Kidney epithelial cell (primary cell): ENCODE measurements at regions not wholly inside any gene's neighbourhood (a gene's known extent, or its start where the extent isn't known, plus 50 kb on each side); places are given as distances from the start of the nearest gene placed in this dataset.

Experiments used
- DNase-seq: peaks from one replicate; pipeline ENCODE4 v3.0.0-alpha.2; 2010; ENCODE audit warnings: low read depth
- H3K27me3 ChIP-seq: 2 replicates; pipeline ENCODE4 v1.6.0; 2011; ENCODE audit warnings: low read length; ENCODE audit not compliant: control insufficient read depth, insufficient read depth
- H3K36me3 ChIP-seq: 2 replicates; pipeline ENCODE4 v1.5.1; 2011; ENCODE audit warnings: low read length; ENCODE audit not compliant: control insufficient read depth, insufficient read depth
- H3K4me3 ChIP-seq: 2 replicates; pipeline ENCODE4 v1.5.1; 2011; ENCODE audit warnings: low read depth, mild to moderate bottlenecking, control low read depth, low read length
- CTCF ChIP-seq: IDR thresholded peaks from 2 replicates; pipeline ENCODE4 v1.5.1; 2011; ENCODE audit warnings: mild to moderate bottlenecking, moderate library complexity, low read length, control low read depth, inconsistent platforms; ENCODE audit not compliant: insufficient read depth, poor library complexity, severe bottlenecking

GRCh38 chr4:84291969-84292368 is 207.1 kb downstream of the NKX6-1 start:
- H3K4me3 ChIP-seq = no peak overlapping the region
- TF ChIP-seq CTCF = no peak
- H3K36me3 ChIP-seq = no peaks in the 10 kb centered on the region
- no peak for DNase-seq
- H3K27me3 ChIP-seq = no peaks in the 10 kb centered on the region

DNA sequence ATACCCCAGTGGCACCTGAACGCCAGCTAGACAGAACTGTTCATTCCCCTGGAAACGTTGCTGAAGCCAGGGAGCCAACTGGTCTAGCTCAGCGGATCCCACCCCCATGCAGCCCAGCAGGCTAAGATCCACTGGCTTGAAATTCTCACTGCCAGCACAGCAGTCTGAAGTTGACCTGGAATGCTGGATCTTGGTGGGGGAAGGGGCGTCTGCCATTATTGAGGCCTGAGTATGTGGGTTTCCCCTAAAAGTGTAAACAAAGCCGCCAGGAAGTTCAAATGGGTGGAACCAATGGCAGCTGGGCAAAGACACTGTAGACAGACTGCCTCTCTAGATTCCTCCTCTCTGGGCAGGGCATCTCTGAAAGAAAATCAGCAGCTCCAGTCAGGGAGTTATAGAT is 213.0 kb downstream of the NKX6-1 start:
- Histone ChIP-seq H3K27me3 (no peaks in the 10 kb centered on the region), H3K4me3 (no peak overlapping the region), H3K36me3 (no peaks in the 10 kb centered on the region)
- no peak for DNase-seq
- no peak for TF ChIP-seq CTCF

DNA sequence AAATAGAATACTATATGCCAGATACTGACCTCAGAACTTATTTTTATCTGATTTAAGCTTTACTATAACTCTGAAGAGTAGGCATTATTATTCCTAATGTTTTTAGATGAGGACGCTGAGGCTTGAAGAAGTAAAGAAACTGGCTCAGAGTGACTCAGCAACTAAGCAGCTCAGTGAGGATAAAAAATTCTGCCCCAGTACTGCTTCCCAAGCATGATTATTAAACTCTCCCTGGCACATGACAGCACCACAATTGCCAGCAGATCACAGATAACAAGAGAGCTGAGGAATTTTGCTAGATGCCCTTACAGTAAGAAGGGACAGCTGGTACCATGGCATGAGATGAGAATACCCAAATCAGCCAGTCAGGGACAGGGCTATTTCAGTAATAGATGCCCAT is 219.4 kb downstream of the NKX6-1 start:
- TF ChIP-seq CTCF = no peak

GRCh38 chr4:84277923-84278322 is 221.2 kb downstream of the NKX6-1 start:
- no peaks in the 10 kb centered on the region for H3K36me3 ChIP-seq
- TF ChIP-seq CTCF = no peak
- no peak for DNase-seq
- H3K27me3 ChIP-seq = no peaks in the 10 kb centered on the region
- H3K4me3 ChIP-seq = no peak overlapping the region

More for the DNA sequence above, 219.4 kb downstream of the NKX6-1 start:
- Histone ChIP-seq H3K4me3 (no peak overlapping the region), H3K36me3 (no peaks in the 10 kb centered on the region), H3K27me3 (no peaks in the 10 kb centered on the region)
- DNase-seq = peak; percentile 4

- Histone ChIP-seq H3K27me3 (no peaks in the 10 kb centered on the region), H3K4me3 (no peak overlapping the region), H3K36me3 (no peaks in the 10 kb centered on the region)
- TF ChIP-seq CTCF = no peak
- DNase-seq = no peak
Observed at GRCh38 chr4:84276752-84277151, 222.3 kb downstream of the NKX6-1 start.

DNA sequence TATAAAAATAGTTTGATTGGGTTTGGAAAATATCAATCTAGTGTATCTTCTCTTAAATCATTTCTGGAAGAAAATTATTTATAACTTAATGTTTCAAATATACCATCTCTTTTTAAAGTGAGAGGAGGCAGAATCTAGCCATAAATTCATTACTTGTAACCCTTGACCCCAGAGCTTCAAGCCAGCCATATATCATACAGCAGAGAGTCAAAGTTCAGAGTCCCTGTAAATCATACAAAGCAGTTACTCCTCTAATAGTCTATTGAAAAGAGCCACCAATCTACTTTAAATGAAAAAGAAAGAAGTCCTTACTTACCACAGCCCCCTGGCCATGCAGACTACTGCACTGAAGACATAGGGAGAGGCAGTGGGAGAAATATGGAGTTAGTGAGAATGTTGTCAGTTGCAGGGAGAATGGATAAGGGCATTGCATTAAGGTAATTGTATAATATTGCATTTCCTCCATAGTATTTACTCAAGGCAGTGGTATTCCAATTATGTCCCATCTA is 229.5 kb downstream of the NKX6-1 start:
- no peak overlapping the region for H3K4me3 ChIP-seq

More for the DNA sequence above, 229.5 kb downstream of the NKX6-1 start:
- no peak for TF ChIP-seq CTCF
- no peaks in the 10 kb centered on the region for H3K27me3 ChIP-seq
- no peaks in the 10 kb centered on the region for H3K36me3 ChIP-seq
- DNase-seq = no peak
